H1 (cell line): ENCODE measurements at regions not wholly inside any gene's neighbourhood (a gene's known extent, or its start where the extent isn't known, plus 50 kb on each side); places are given as distances from the start of the nearest gene placed in this dataset.

ENCODE experiments used
- KDM5A ChIP-seq: fragments of 200-600 bp; IDR thresholded peaks from 2 replicates; pipeline ENCODE4 v1.7.1; 2012; ENCODE audit warnings: mild to moderate bottlenecking, low read length, inconsistent platforms, mixed read lengths
- TAF7 ChIP-seq: optimal IDR thresholded peaks from 2 replicates; pipeline ENCODE3; 2011; ENCODE audit warnings: low read depth, mild to moderate bottlenecking, inconsistent platforms, low read length, moderate library complexity, borderline replicate concordance

GRCh38 chr4:115675719-115676118, 562.3 kb upstream of the NDST4 start (continued):
- TF ChIP-seq TAF7, result no peak
- TF ChIP-seq KDM5A, result no peak
